GM12872 (cell line): ENCODE measurements at regions not wholly inside any gene's neighbourhood (a gene's known extent, or its start where the extent isn't known, plus 50 kb on each side); places are given as distances from the start of the nearest gene placed in this dataset.
A peak's percentile ranks its signal among the peaks of the same experiment; 100 is the strongest.

ENCODE experiments used
- CTCF ChIP-seq: IDR thresholded peaks from 3 replicates; pipeline ENCODE4 v1.5.1; 2011; ENCODE audit warnings: low read depth, mild to moderate bottlenecking, low read length, moderate library complexity; ENCODE audit not compliant: insufficient read depth

- TF ChIP-seq CTCF, result no peak
Observed at GRCh38 chr7:34558022-34558421, 100.0 kb upstream of the NPSR1 start.

- TF ChIP-seq CTCF, result no peak
Observed at GRCh38 chr7:34564091-34564490, 93.9 kb upstream of the NPSR1 start.

- no peak for TF ChIP-seq CTCF
Observed at GRCh38 chr7:34567906-34568305, 90.1 kb upstream of the NPSR1 start.

GRCh38 chr7:34569975-34570699 is 87.9 kb upstream of the NPSR1 start:
- no peak for TF ChIP-seq CTCF

- no peak for TF ChIP-seq CTCF
Observed at GRCh38 chr7:34575006-34575405, 83.0 kb upstream of the NPSR1 start.

- TF ChIP-seq CTCF, result no peak
Observed at GRCh38 chr7:34584526-34584925, 73.5 kb upstream of the NPSR1 start.

- peak; percentile 52 for TF ChIP-seq CTCF
Observed at GRCh38 chr7:34596887-34597286, 61.1 kb upstream of the NPSR1 start.
